Caki2 (cell line): ENCODE measurements at regions not wholly inside any gene's neighbourhood (a gene's known extent, or its start where the extent isn't known, plus 50 kb on each side); places are given as distances from the start of the nearest gene placed in this dataset.
"Not testable (repeated sequence)": the region's sequence is repeated elsewhere in the genome, so short reads cannot be mapped to it uniquely, and the experiment has no call there.

Experiments
- DNase-seq: peaks from one replicate; pipeline ENCODE4 v3.0.0-alpha.2; 2015; ENCODE audit warnings: low read depth
- in situ Hi-C: cut with HindIII; loops from 2 replicates; pipeline ENCODE4 v1.10.0; 2016; ENCODE audit warnings: low sequenced_read_pairs, low pct_unique_long_range_greater_than_20kb, mixed read lengths

GRCh38 chr17:77036136-77036840 is 104.5 kb upstream of the SEC14L1 start:
- in situ Hi-C loops, result no loop called here
- DNase-seq, result no peak

DNA sequence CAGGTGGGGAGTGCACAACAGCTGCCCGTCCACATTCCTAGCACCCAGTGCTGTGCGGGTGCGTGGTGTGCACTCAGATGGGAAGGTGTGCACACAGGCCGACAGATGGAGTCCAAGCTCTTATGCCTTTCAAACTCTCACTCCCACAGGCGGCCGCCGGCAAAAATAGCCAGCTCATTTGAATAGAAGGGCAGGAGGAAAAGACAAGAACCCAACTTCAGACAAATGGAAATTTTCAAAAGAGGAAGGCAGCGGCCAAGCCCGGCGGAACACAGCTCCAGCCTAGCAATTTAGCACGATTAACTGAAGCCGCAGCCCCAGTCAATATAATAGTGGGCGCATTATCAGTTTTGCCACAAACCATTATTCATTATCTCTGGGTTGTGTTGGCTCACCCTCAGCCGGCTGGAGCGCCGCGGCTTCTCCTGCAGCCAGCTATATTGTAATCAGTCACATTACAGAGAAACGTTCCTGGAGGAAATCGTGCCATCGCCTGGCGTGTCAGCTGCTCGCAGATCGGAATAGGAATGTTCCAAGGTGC is 103.9 kb upstream of the SEC14L1 start:
- in situ Hi-C loops, result no loop called here
- no peak for DNase-seq

- DNase-seq, result no peak
- in situ Hi-C loops, result no loop called here
Observed at GRCh38 chr17:77037943-77038342, 102.8 kb upstream of the SEC14L1 start.

- DNase-seq, result no peak
- in situ Hi-C loops, result no loop called here
Observed at GRCh38 chr17:77038884-77039555, 101.7 kb upstream of the SEC14L1 start.

DNA sequence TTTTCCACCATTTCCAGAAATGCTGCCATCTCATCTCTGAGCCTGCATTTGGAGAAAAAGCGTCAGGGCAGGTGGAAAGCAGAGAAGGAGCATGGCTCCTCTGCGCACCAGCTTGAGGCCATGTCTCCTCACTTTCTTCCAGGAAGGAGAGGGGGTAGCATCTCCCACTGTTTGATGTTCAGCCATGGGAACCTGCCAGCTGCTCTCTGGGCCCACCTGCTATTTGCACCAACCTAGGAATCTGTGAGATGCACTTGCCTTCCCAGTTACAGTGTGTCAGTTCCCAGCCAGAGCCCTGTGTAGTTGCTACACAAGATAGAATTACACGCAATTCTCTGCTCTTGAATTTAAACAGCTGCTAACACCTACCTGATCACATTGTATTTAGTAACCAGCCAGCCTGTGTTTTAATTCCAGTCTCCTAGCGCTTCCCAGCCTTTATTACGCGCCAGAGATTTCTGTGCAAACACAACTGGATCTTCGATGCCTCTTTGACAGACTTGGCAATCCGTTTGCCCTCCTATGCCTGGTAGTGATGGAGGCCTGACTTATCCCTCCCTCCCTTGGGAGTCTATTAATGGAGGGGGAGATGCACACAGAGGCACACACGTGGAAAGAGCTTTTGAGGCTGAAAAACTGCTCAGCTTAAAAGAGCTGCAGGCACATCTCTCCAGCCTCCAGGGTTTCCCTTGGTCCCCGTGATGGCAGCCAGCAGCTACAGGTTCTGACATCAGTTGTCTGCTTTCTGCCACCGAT is 98.1 kb upstream of the SEC14L1 start:
- in situ Hi-C loops, result no loop called here
- no peak for DNase-seq

GRCh38 chr17:77045441-77046041 is 95.2 kb upstream of the SEC14L1 start:
- no peak for DNase-seq
- in situ Hi-C loops, result no loop called here

DNA sequence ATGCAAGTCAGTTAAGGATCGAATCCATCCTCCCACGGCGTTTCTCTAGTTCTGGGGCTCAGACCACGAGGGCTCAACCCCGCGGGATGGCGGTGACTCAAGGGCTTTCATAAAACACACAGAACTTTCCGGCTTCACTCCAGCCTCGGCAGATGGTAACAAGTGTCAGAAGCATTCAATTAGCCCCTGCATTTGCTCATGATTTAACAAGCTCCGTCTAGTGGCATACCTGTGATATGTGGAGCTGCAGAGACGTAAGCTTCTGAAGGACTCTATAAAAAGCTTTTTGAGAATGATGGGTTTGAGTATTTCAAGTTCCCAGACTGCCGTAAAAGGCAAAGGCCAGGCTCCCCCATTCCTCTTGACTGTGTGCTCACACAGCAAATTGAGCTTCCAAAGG is 91.3 kb upstream of the SEC14L1 start:
- in situ Hi-C loops, result no loop called here
- no peak for DNase-seq

DNA sequence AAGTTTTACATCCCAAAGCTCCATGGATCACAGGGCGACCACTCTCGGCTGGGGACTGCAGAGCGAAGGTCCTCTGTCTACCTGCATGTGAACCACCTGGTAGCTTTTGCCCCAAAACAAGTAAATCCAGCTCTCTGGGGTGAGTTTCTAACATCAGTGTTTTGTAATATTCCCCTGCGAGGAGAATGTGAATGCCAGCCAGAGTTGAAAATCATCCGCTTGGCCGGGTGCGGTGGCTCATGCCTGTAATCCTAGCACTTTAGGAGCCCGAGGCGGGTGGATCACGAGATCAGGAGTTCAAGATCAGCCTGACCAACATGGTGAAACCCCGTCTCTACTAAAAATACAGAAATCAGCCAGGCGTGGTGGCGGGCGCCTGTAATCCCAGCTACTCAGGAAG is 89.9 kb upstream of the SEC14L1 start:
- in situ Hi-C loops, DNase-seq: not testable (repeated sequence)

DNA sequence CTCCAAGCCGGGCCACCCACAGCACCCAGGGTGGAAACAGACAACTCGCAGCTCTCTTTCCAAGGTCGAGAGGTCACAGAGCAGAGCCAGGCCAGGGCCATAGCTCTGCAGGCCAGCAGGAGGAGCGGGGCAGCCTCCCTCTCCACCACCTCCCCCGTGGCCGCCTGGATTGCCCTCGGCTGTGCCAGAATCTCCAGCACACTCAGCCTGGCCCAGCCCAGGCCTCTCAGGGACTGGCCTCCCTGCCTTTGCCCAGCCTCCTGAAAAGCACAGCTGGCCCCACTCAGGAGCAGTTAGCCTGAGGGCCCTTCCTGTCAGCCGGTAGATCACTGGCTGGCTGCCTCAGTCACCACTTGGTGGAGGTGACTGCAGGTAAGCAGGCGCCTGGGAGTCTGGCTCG is 85.8 kb upstream of the SEC14L1 start:
- no peak for DNase-seq
- in situ Hi-C loops, result no loop called here

- in situ Hi-C loops, result no loop called here
- DNase-seq, result no peak
Observed at GRCh38 chr17:77055453-77055852, 85.3 kb upstream of the SEC14L1 start.

DNA sequence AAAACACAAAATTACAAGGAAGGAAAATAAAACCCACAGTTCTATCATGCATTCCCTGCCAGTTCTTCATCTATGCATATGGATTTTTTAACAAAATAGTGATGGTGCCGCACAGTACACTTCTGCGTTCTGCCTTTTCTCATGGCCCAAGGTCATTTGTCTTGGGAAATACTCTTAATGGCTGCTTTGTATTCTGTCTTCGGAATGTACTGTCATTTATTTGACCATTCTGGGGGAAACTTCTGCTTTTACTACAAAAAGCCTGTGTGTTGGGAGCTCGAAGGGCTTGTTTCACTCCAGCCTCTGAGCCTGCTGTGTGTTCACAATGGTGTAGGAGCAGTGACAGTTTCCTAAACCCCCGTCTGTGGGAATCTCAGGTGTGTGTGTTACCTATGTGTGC is 82.8 kb upstream of the SEC14L1 start:
- in situ Hi-C loops, result no loop called here
- DNase-seq, result no peak

GRCh38 chr17:77061669-77062068 is 79.1 kb upstream of the SEC14L1 start:
- in situ Hi-C loops, result no loop called here
- no peak for DNase-seq

DNA sequence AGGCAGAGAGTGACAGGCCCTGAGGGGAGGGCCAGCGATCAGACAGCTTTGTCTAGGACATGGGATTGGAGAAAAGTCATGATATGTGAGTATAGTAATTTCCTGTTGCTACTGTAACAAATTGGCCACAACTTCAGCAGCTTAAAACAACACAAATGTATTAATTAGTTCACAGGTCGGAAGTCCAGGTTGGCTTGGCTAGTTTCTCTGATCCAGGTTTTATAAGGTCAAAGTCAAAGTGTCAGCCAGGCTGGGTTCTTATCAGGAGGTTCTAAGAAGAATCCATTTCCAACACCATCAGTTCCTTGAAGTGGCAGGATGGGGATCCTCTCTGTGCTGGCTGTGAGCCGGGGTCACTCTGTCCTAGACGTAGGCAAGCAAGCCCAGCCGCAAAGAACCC is 76.2 kb upstream of the SEC14L1 start:
- in situ Hi-C loops, result no loop called here
- no peak for DNase-seq

DNA sequence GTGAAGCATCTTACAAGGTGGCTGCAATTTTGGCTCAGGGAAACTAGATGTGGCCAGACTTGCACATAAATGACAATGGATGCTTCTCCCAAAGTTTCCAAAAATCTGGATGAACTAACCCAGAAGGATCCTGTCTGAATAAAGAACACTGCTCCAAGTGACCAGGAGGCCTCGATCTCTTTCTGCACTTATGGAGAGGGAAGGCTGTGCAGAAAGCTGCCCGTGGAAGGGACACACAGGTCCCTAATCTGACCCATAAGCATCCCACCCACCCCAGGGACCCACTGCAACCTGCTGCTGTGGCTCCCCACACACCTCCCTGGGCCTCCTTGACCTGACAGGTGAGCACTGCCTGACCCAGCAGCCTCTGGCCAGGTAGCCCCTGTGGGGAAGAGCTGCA is 74.6 kb upstream of the SEC14L1 start:
- DNase-seq, result no peak
- in situ Hi-C loops, result no loop called here

DNA sequence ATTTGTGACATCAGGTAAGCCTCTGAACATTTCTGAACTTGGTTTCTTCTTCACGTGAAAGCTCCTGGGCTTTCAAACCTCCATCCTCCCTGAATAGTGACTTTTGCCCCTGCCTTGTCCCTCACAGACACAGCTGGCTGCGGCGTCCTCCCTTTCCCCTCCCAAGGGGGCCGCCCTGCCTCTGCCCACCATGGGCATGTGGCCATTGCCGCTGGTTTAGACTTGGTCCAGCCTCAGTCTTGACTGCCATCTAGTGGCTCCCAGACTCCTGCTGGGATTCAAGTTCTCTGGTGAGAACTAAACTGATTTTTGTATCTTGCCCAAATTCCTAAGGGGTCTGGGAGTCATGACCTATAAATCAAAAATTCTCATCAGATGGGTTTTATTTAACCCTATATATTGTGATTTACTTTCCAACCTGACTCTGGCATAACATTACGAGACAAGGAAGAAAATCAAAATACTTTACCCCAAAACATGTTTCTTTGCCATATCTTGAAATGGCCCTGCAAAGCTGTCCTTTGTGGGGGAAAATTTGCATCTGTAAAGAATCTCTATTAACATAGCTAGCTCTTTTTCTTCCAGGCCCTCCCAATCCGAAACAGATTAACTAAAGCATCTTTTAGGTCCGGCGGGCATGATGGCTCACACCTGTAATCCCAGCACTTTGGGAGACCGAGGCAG is 73.9 kb upstream of the SEC14L1 start:
- DNase-seq, result peak; percentile 44

GRCh38 chr17:77068915-77069314 is 71.9 kb upstream of the SEC14L1 start:
- no peak for DNase-seq
- in situ Hi-C loops, result no loop called here

More for the DNA sequence above, 73.9 kb upstream of the SEC14L1 start:
- in situ Hi-C loops, result not testable (repeated sequence)

DNA sequence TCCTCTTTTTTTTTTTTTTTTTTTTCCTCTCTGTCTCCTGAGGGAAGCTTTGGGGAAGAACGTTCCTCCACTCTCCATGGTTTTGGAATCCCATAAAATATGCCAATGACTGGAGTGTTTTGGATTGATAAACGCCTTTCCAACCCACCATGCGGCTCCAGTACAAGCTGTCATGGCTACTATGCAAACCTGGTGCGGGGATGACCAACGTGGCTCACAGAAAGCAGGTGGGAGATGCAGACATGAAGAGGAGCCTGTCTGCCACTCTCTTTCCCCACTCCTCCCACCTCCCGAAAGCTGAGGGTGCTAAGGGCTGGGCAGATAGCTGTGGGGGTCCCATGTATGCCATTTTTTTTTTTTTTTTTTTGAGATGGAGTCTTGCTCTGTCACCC is 69.9 kb upstream of the SEC14L1 start:
- in situ Hi-C loops, result loop anchor here (10.0 kb wide), 1 partner anchor 54 kb away; no protein-coding TSS in a partner anchor
- no peak for DNase-seq

DNA sequence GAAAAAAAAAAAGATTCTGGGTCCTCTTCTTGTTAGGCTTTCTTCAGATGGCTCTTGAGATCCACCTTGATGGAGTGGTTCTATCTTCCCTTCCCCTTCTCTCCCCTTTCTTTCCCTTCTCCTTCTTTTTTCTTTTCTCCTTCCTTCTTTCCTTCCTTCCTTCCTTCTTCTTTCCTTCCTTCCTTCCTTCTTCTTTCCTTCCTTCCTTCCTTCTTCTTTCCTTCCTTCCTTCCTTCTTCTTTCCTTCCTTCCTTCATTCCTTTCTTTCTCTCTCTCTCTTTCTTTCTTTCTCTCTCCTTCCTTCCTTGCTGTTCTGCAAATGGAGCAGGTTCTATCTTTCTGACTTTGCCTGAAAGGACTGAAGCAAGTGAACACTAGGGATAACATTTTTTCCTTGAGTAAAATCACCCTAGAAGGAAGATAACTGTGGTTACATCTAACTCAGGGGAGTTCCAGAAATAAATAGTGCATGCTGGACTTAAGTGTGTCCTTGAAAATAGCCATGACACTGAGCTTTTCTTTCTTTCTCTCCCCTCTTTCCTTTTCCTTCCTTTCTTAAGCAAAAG is 68.8 kb upstream of the SEC14L1 start:
- DNase-seq, result no peak
- in situ Hi-C loops, result loop anchor here (10.0 kb wide), 1 partner anchor 53 kb away; no protein-coding TSS in a partner anchor
